Mucosa of descending colon (tissue), 3 donors: ENCODE measurements at regions not wholly inside any gene's neighbourhood (a gene's known extent, or its start where the extent isn't known, plus 50 kb on each side); places are given as distances from the start of the nearest gene placed in this dataset.

ENCODE experiments used
- ATAC-seq: fragments of 200-7000 bp; cut with Tn5 transposase; one replicate; pipeline ENCODE4 v1.9.1; 2020; ENCODE audit warnings: mild to moderate bottlenecking, moderate library complexity
- DNase-seq, 3 donors: peaks; one replicate each; pipeline ENCODE4 v3.0.0-alpha.2; 2020
- H3K36me3 ChIP-seq: fragments of 200-600 bp; one replicate; pipeline ENCODE4 v1.8.0; 2021; ENCODE audit warnings: low read depth, mild to moderate bottlenecking
- H3K4me1 ChIP-seq: fragments of 200-600 bp; one replicate; pipeline ENCODE4 v1.8.0; 2021; ENCODE audit warnings: low read depth, mild to moderate bottlenecking
- H3K4me3 ChIP-seq: fragments of 200-600 bp; one replicate; pipeline ENCODE4 v1.8.0; 2021; ENCODE audit warnings: mild to moderate bottlenecking
- H3K9me3 ChIP-seq: fragments of 200-600 bp; one replicate; pipeline ENCODE4 v1.8.0; 2021; ENCODE audit warnings: mild to moderate bottlenecking
- CTCF ChIP-seq: fragments of 200-600 bp; IDR thresholded peaks from one replicate; pipeline ENCODE4 v1.8.0; 2022; ENCODE audit warnings: antibody characterized with exemption, mild to moderate bottlenecking
- intact Hi-C, 2 donors: fragments of 100-400 bp; cut with DNase I in 1 of 2; cut with micrococcal nuclease in 1 of 2; formaldehyde crosslinking; loops; one replicate each; pipeline versions ENCODE4 v1.11.0 to v1.11.1; 2022; cut with DNase I, micrococcal nuclease
- donor health status: DM: no; HTN: no; CAD: no; lungs with moderate emphysema.
- donor health status: DM: no; HTN: no; CAD: no.
- donor health status: DM: no; HTN: yes; CAD: no.

- no peak for ATAC-seq
- TF ChIP-seq CTCF: no peak
- no peak overlapping the region for H3K4me3 ChIP-seq
- intact Hi-C loops: no loop called here
- no peaks in the 10 kb centered on the region for H3K4me1 ChIP-seq
- H3K9me3 ChIP-seq: no peaks in the 10 kb centered on the region
- no peak for DNase-seq
- no peaks in the 10 kb centered on the region for H3K36me3 ChIP-seq
These were observed 638.3 kb upstream of the TBX3 start for GRCh38 chr12:115322275-115322674.

- H3K4me3 ChIP-seq: no peak overlapping the region
- TF ChIP-seq CTCF: no peak
- DNase-seq: no peak
- H3K9me3 ChIP-seq: no peaks in the 10 kb centered on the region
- no peak for ATAC-seq
- no peaks in the 10 kb centered on the region for H3K4me1 ChIP-seq
- intact Hi-C loops: no loop called here
- no peaks in the 10 kb centered on the region for H3K36me3 ChIP-seq
These were observed 637.0 kb upstream of the TBX3 start for GRCh38 chr12:115320967-115321366.

DNA sequence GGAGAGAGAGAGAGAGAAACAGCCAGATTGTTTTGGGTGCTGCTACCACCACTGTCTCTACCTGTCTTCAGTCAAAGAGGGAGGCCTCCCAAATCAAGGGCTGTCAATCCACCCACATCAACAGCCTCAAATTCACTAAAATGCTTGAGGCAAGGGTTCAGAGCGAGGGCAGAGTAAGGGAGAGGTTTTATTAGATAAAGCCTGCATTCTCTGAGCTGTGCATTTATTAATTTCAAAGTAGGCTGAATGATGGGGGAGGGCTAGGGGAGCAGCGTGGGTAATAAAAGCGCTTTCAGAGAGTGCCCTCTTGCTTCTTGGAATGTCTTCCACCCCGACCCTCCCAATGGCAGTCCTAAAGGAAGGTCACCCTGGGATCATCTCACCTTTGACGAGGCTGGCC lies 636.5 kb upstream of the TBX3 start:
- ATAC-seq: no peak
- no peaks in the 10 kb centered on the region for H3K9me3 ChIP-seq

DNA sequence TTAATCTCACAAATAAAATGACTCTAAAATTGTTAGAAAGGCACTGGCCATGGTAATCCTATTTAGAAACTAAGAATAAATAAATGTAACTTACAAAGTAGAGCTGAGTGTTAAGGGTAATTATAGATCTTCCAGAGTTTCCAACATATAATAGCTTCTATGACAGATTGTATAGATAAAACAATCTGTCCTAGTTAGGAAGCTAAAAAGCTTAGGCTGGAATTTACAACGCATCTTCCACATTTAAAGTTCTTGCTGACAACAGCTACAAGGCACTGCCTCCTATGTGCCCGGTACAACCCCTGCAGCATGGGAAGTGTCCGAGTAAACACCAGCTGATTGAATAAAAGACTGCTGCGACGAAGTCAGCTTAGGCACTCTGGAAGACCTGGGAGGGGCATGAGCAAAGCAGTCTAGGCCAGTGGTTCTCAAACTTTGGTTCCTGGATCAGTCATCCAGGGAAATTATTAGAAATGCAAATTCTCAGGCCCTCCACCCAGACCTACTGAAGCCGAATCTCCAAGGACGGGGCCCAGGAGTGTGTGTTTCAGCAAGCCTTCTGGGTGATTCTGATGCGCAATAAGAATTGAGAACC lies 635.6 kb upstream of the TBX3 start:
- no peak for TF ChIP-seq CTCF
- Histone ChIP-seq H3K36me3 (no peaks in the 10 kb centered on the region), H3K4me3 (no peak overlapping the region), H3K9me3 (no peaks in the 10 kb centered on the region), H3K4me1 (no peaks in the 10 kb centered on the region)
- DNase-seq (no peak), ATAC-seq (no peak)
- intact Hi-C loops: no loop called here

More for the DNA sequence above, 636.5 kb upstream of the TBX3 start:
- DNase-seq: no peak
- intact Hi-C loops: no loop called here
- Histone ChIP-seq H3K4me1 (no peaks in the 10 kb centered on the region), H3K36me3 (no peaks in the 10 kb centered on the region), H3K4me3 (no peak overlapping the region)
- TF ChIP-seq CTCF: no peak

DNA sequence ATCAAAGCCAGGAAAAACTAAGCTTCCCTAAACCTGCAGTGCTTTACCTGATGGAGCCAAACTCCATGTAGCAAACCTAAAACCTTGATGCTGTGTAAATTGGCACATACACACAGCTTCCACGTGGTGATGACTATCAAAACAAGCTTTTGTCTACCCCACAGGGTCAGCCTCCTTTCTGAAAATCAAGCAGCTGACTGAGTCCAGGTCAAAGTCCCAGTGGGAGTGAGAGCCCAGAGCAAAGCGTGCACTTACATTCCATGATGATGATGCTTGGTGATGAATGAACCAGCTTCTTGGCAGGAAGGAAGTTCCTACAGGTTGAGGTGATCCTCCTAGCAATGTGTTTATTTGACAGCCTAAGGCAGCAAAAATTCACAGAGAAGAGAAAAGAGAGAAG lies 630.0 kb upstream of the TBX3 start:
- TF ChIP-seq CTCF: no peak
- H3K9me3 ChIP-seq: no peaks in the 10 kb centered on the region
- no peaks in the 10 kb centered on the region for H3K4me1 ChIP-seq
- H3K4me3 ChIP-seq: no peak overlapping the region
- no peak for DNase-seq
- no peak for ATAC-seq
- no peaks in the 10 kb centered on the region for H3K36me3 ChIP-seq
- intact Hi-C loops: no loop called here

- Histone ChIP-seq H3K4me3 (no peak overlapping the region), H3K36me3 (no peaks in the 10 kb centered on the region), H3K9me3 (no peaks in the 10 kb centered on the region), H3K4me1 (no peaks in the 10 kb centered on the region)
- intact Hi-C loops: no loop called here
- no peak for ATAC-seq
- no peak for DNase-seq
- TF ChIP-seq CTCF: no peak
These were observed 628.9 kb upstream of the TBX3 start for GRCh38 chr12:115312901-115313300.
